Iris pigment epithelial cell (primary cell): ENCODE measurements at regions not wholly inside any gene's neighbourhood (a gene's known extent, or its start where the extent isn't known, plus 50 kb on each side); places are given as distances from the start of the nearest gene placed in this dataset.

Source experiments
- DNase-seq: peaks from one replicate; pipeline ENCODE4 v3.0.0-alpha.2; 2011; ENCODE audit warnings: low read depth

- no peak for DNase-seq
Observed at GRCh38 chr6:170114956-170115855, 175.7 kb downstream of the DLL1 start.

DNA sequence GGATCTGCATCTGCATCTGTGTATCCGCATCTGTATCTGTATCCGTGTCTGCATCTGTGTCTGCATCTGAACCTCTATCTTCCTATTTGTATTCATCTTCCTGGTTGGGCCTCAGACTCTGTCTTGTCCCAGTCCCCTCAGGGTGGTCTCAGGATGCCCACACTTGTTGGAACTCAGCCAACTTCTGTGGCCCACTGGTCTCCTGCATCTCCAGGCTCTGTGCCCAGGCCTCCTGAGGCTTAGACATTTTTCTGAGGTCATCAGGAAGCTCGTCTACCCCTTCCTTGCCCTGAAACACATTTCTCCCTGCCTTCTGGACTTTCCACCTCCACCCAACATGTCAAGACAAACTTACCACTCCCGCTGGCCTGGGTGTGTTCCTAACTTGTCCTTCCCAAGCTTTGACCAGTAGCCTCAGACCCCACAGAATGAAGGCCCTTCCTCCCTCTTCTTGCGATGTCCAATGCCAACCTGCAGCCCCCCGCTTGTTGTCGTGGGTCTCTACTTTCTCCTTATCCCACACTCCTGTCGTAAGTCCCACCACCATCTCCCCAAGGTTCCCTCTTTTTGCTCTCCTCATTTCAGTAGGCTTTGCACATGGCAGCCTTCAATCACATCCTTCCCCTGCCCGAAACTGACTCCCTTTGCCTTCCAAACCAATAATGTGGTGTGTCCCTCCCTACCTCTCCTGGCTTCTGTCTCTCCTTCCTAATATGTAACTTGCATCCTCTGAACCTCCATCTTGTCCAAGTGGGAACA lies 176.5 kb downstream of the DLL1 start:
- DNase-seq = no peak

DNA sequence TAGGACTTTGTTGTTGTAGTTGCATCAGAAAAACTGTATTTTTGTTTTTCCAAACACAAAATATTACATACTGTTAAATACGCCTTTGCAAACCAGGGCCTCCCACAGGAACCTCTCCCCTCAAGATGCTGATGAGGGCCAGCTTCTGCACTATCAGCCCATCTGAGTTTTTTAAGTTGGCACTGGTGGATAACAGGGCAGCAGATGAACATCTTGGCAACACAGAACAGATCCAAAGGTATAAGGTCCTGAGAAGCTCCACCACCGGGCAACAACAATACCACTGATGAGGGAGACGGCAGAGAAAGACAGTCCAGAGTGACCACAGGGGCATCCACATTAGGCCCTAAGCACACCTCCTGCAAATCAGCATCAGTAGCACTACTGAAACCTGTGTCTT lies 177.7 kb downstream of the DLL1 start:
- DNase-seq = no peak

DNA sequence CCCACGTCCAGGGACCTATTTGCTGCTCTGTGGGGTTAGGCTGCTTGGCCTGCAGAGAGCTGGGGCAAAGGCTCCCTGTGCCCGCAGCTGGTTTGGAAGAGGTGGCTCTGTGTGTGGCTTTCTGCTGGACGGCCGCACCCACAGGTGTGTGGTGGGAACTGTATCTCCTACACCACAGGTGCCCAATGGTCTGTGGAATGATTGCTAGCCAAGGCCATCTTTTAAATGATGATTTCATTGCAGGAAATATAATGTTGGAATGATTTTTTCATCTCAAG lies 178.4 kb downstream of the DLL1 start:
- DNase-seq = no peak

DNA sequence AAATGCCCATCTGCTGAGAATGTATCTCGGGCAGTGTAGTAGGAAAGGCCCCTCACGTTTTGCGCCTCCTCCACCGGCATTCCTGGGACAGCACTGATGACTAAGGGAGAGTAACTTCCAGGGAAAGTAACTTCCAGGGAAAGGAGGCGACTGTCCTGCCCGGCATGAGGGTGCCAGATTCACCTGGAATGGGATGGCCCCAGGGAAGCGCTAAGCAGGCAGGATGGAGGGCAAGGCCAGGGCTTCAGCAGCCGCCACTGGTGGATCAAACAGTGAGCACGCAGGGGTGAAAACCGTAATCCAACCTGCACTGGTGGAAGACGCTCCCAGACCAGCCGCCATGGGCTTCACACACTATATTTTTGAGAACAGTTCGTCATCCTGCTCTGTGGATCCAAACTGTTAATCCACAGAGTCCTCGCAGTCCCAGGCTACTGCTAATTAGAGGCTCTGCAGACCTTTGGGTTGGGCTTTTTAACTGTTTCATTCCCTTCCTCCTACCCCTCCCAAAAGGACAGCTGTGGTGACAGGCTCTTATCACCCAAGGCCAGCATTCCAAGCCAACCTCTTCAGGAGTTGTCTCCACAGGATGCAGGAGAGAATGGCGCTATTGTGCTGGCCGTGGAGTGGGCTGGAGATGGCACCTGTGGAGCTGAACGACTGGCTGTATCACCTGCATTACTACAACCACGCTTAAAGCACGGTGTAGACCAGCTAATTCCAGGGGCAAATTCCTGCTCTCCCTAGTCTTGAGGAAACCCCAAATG lies 178.9 kb downstream of the DLL1 start:
- DNase-seq = no peak

- DNase-seq = no peak
Observed at GRCh38 chr6:170111141-170111664, 179.7 kb downstream of the DLL1 start.

GRCh38 chr6:170110201-170111140 lies 180.4 kb downstream of the DLL1 start:
- DNase-seq = no peak

- DNase-seq = no peak
Observed at GRCh38 chr6:170108890-170109587, 181.8 kb downstream of the DLL1 start.

DNA sequence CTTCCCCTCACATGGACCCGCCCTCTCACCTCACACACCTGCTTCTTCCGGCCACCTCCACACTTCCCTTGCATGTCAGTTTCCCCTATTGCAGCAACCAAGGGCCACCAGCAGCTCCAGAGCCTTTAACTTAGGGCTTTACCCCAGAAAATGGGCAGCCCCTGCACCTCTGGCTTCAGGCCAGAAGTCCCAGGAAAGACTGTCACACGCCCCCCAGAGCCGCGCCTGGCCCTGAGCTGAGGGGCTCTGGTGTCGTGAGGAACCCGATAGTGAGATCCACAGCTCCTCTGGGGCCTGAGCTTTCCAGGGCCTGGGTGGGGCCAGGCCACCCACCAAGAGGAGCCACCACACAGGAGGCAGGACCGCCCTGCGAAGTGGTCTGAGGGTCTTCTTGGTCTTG lies 182.4 kb downstream of the DLL1 start:
- DNase-seq = no peak

- no peak for DNase-seq
Observed at GRCh38 chr6:170107606-170108222, 183.2 kb downstream of the DLL1 start.

GRCh38 chr6:170106906-170107525 lies 183.9 kb downstream of the DLL1 start:
- no peak for DNase-seq

DNA sequence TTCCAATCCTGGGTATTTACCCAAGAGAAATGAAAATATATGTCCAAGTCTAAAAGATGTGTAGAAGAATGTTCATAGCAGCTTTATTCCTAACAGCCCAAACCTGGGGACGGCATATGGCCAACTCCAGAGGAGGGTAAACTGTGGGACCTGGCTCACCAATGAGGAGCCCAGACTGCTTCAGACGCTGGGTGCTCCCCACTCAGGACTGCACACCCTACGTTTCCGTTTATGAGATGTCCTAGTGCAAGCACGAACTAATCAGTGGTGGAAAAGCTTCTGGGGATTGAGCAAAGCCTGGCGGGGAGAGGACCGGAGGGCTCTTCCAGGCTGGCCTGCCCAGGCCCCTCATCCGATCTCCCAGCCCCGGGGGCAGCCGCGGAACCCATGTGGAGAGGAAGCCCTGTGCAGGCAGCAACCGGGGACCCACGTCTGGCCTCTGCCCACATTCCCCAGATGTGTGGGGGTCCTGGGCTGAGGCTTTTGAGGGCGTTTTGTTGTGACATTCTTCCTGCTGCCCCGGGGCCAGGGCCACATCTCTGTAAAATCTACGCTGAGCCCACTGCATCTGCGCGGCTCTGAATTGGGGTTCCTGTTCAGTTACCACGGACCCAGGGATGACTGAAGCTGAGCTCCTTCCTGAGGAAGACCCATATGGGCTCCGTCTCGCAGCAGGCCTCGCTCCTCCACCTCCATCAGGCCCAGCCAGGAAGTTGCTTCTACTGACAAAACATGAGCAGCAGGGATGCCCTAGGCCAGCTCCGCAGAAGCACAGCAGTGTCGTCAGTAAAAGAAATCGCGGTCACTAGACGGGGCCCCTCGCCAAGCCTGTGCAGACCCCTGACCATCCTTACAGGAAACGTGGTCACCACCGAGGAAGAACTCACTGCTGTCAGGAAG lies 188.0 kb downstream of the DLL1 start:
- no peak for DNase-seq

- no peak for DNase-seq
Observed at GRCh38 chr6:170102038-170102437, 188.8 kb downstream of the DLL1 start.

DNA sequence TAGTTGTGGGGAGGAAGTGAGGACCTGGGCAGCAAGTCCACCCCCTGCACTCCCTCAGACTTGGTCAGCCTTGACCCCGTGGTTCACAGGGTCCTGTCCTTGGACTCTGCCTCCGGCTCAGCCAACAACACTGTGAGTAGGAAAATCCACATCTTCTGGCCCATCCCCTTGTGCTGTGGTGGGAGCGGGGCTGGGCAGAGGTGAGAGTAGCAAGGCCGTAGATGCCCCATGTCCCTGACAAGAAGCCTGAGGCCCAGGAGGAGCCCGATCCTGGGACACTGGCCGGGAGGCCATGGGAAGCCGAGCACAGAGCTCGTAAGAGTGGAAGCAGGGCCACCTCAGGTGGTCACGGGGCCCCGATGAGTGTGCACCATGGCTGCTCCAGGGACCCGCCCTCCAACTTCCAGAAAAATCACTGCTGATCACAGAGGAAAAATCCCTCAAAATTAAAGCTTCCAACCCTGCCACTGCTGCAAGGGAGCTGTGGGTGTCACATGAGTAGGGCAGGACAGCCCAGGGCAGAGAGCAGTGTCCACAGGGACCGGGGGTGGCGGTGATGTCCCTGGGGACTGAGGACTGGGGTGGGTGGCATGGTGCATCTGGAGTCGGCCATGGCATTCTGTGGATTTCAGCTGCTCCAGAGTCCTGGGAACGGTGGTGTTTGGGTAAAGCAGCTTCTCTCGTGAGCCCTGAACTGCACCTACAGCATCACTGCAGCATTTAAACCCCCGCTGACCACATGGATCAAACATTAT lies 189.4 kb downstream of the DLL1 start:
- DNase-seq = no peak

DNA sequence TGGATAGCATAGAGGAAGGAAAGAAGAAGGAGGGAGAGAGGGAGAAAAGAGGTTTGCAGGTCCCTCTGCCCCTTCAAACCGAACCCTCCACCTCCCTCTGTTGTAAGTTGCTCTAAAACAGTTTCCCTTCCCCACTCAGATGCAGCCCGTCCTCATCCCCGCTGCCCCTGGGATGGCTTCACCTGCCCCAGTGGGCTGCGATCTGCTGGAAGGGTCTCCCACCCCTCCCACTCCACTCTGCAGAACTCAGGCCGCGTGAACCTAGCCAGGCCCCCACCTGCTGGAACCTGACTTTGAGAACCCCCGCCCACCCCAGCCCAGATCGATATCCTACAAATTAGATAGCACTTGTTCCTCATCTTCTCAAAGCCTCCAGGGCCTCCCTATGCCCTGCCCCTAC lies 190.8 kb downstream of the DLL1 start:
- no peak for DNase-seq

GRCh38 chr6:170099387-170099786 lies 191.5 kb downstream of the DLL1 start:
- no peak for DNase-seq

DNA sequence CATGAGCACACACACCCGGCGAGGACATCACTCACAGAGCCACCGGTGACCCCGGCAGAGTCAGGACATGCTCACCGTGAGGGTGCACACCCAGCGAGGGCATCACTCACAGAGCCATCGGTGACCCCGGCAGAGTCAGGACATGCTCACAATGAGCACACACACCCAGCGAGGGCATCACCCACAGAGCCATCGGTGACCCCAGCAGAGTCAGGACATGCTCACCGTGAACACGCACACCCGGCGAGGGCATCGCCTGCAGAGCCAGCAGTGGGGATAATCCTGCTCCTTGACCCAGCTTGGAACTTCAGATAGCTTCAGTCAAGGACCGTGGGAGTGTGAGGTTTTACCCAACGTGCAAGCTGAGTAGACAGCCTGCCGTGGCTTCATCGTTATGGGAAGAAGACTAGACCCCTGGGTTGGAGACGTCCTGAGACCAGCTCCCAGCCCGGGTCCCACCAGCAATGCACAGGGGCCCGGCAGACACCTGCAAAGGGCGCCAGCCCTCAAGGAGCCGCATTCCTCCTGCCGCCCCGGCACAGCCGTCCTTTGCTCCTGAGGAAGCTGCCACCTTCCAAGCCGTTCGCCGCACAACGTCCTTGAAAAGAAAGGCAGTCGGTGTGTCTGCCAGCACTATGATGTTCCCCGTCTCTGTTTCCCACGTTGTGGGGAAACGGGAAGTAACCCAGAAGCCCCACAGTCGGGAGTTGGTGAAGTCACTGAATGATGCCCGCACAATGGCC lies 192.3 kb downstream of the DLL1 start:
- no peak for DNase-seq
